ENCODE measurements at regions not wholly inside any gene's neighbourhood (a gene's known extent, or its start where the extent isn't known, plus 50 kb on each side); places are given as distances from the start of the nearest gene placed in this dataset.

GRCh38 chr9:129270205-129270604 lies 92.1 kb upstream of the IER5L start:
- H3K9me3 ChIP-seq (ENCODE audit: insufficient read depth in 2 of 2, low read depth in 1 of 2, low read length in 1 of 2), result no peaks in the 10 kb centered on the region
- no peak overlapping the region for H2BK12ac ChIP-seq (ENCODE audit: low read depth, low read length)
- H3K79me1 ChIP-seq (ENCODE audit: low read depth, low read length), result no peaks in the 10 kb centered on the region
- H3K27me3 ChIP-seq (replicated peaks in 1 of 4; ENCODE audit: control insufficient read depth in 3 of 4, extremely low read depth in 1 of 4, insufficient read depth in 3 of 4, low read length in 3 of 4), result 0 out of 7 replicates have a peak, but pooled peaks cover 0 to 2% (median 0%) of the 10 kb centered on the region in 4 experiments
- no peaks in the 10 kb centered on the region for H3K23me2 ChIP-seq (ENCODE audit: low read depth, low read length)
- ChIA-PET CTCF (ENCODE audit: partially characterized antibody) (no interaction called here), POLR2A (ENCODE audit: partially characterized antibody) (no interaction called here)
- no peak overlapping the region for H2BK120ac ChIP-seq (replicated peaks; ENCODE audit: low read depth, low read length)
- no peak overlapping the region for H2AFZ ChIP-seq (ENCODE audit: low read length)
- DNase-seq (ENCODE audit: low read depth in 1 of 2, low spot score in 2 of 2), result no peak
- H4K5ac ChIP-seq (ENCODE audit: insufficient read length, low read depth, low read length), result no peak overlapping the region
- H4K20me1 ChIP-seq (replicated peaks in 1 of 2; ENCODE audit: control insufficient read depth in 1 of 2, insufficient read depth in 2 of 2, low read length in 2 of 2), result no peaks in the 10 kb centered on the region
- H3K18ac ChIP-seq (ENCODE audit: extremely low read depth, low read length), result no peak overlapping the region
- no peak overlapping the region for H2BK20ac ChIP-seq (ENCODE audit: low read length)
- H3K4me2 ChIP-seq (ENCODE audit: insufficient read depth in 1 of 2, low read depth in 2 of 2, low read length in 2 of 2), result no peak overlapping the region
- no peak overlapping the region for H2BK15ac ChIP-seq (ENCODE audit: low read length)
- H4K8ac ChIP-seq (ENCODE audit: extremely low read depth, insufficient read depth, low read length), result no peak overlapping the region
- no peak overlapping the region for H3K27ac ChIP-seq (ENCODE audit: low read depth, low read length)
- WGBS, 2 experiments (ENCODE audit: extremely low coverage in 1 of 2, insufficient coverage in 1 of 2, insufficient read length in 1 of 2, insufficient replicate concordance in 2 of 2, low coverage in 1 of 2, low lambda C conversion rate in 2 of 2, missing lambda C conversion rate in 1 of 2), result 88% methylated on average over 10 of the region's 10 CpGs; no CpG with 5 or more reads in 1 of the 2 experiments
- H3K36me3 ChIP-seq (ENCODE audit: control insufficient read depth in 2 of 4, insufficient read depth in 4 of 4, low read length in 3 of 4), result no peaks in the 10 kb centered on the region
- no peak overlapping the region for H3K9ac ChIP-seq (replicated peaks in 1 of 4; ENCODE audit: extremely low read depth in 1 of 4, low read depth in 3 of 4, low read length in 3 of 4)
- no peak for FAIRE-seq
- H3K4ac ChIP-seq (replicated peaks; ENCODE audit: insufficient read length, low read depth, low read length), result no peak overlapping the region
- H4K91ac ChIP-seq (replicated peaks; ENCODE audit: insufficient read length, low read length), result no peak overlapping the region
- H2BK5ac ChIP-seq (ENCODE audit: low read depth, low read length), result no peak overlapping the region
- no peaks in the 10 kb centered on the region for H3K79me2 ChIP-seq (ENCODE audit: control insufficient read depth in 1 of 2, insufficient read depth in 2 of 2, low read length in 2 of 2)
- H3K14ac ChIP-seq (ENCODE audit: insufficient read length), result no peak overlapping the region
- H3K4me3 ChIP-seq (ENCODE audit: extremely low read depth in 1 of 4, insufficient read depth in 2 of 4, low read depth in 3 of 4, low read length in 4 of 4), result no peak overlapping the region
- H3K23ac ChIP-seq (ENCODE audit: insufficient read length), result no peak overlapping the region
- no peak overlapping the region for H3K56ac ChIP-seq (replicated peaks; ENCODE audit: insufficient read length, low read depth, low read length)
- H3K4me1 ChIP-seq (replicated peaks in 1 of 4; ENCODE audit: control insufficient read depth in 3 of 4, insufficient read depth in 4 of 4, low read length in 3 of 4), result no peaks in the 10 kb centered on the region; a peak in 2 of 7 replicates
- no peak overlapping the region for H2AK5ac ChIP-seq (ENCODE audit: low read depth, low read length)
- TF ChIP-seq RXRA (IDR thresholded peaks at IDR 0.05; ENCODE audit: insufficient read depth, low read depth, low read length) (no peak), ZNF274 (IDR thresholded peaks at IDR 0.05; ENCODE audit: borderline replicate concordance, extremely low read depth, low read length) (no peak), KDM5A (IDR thresholded peaks at IDR 0.05; ENCODE audit: low read length) (no peak), JUN (IDR thresholded peaks at IDR 0.05; ENCODE audit: low read depth, low read length) (no peak), FOSL1 (IDR thresholded peaks at IDR 0.05; ENCODE audit: insufficient read depth, low read depth, low read length) (no peak), GABPA (IDR thresholded peaks at IDR 0.05; ENCODE audit: borderline replicate concordance, insufficient read depth, low read length) (no peak), CBX8 (IDR thresholded peaks at IDR 0.05; ENCODE audit: borderline replicate concordance, low read depth, low read length) (no peak), JUND (IDR thresholded peaks at IDR 0.05; ENCODE audit: low read length) (no peak), CHD2 (IDR thresholded peaks at IDR 0.05; ENCODE audit: low read length) (no peak), SP4 (IDR thresholded peaks at IDR 0.05; ENCODE audit: low read length) (no peak), POLR2AphosphoS5 (IDR thresholded peaks at IDR 0.05; ENCODE audit: low read depth, low read length) (no peak), KDM4A (IDR thresholded peaks at IDR 0.05; ENCODE audit: low read depth, low read length, severe bottlenecking) (no peak), TEAD4 (IDR thresholded peaks at IDR 0.05; ENCODE audit: low read depth, low read length) (no peak), SP2 (IDR thresholded peaks at IDR 0.05; ENCODE audit: low read length) (no peak), SIRT6 (IDR thresholded peaks at IDR 0.05; ENCODE audit: low read length) (no peak), RFX5 (IDR thresholded peaks at IDR 0.05; ENCODE audit: borderline replicate concordance, low read depth, low read length) (no peak)
